Choroid plexus epithelial cell (primary cell): ENCODE measurements at regions not wholly inside any gene's neighbourhood (a gene's known extent, or its start where the extent isn't known, plus 50 kb on each side); places are given as distances from the start of the nearest gene placed in this dataset.

Experiments used
- DNase-seq: peaks from one replicate; pipeline ENCODE4 v3.0.0-alpha.2; 2010; ENCODE audit warnings: low read depth
- H3K4me3 ChIP-seq: 2 replicates; pipeline ENCODE4 v1.5.1; 2011; ENCODE audit warnings: low read depth, mild to moderate bottlenecking, control low read depth, low read length, moderate library complexity
- CTCF ChIP-seq: conservative IDR thresholded peaks from 2 replicates; pipeline ENCODE4 v1.5.1; 2011; ENCODE audit warnings: low read depth, mild to moderate bottlenecking, control low read depth, inconsistent platforms, low read length, moderate library complexity

- no peak overlapping the region for H3K4me3 ChIP-seq
- DNase-seq = no peak
- TF ChIP-seq CTCF = no peak
These were observed 470.7 kb upstream of the MKI67 start for GRCh38 chr10:128596906-128597305.

- no peak for TF ChIP-seq CTCF
- DNase-seq = no peak
- H3K4me3 ChIP-seq = no peak overlapping the region
These were observed 472.8 kb upstream of the MKI67 start for GRCh38 chr10:128599030-128599429.

- H3K4me3 ChIP-seq = no peak overlapping the region
- DNase-seq = no peak
- no peak for TF ChIP-seq CTCF
These were observed 473.3 kb upstream of the MKI67 start for GRCh38 chr10:128599538-128599937.

GRCh38 chr10:128602183-128602582 lies 476.0 kb upstream of the MKI67 start:
- no peak for DNase-seq
- H3K4me3 ChIP-seq = no peak overlapping the region
- TF ChIP-seq CTCF = no peak

GRCh38 chr10:128604025-128604424 lies 477.8 kb upstream of the MKI67 start:
- no peak for TF ChIP-seq CTCF
- DNase-seq = no peak
- no peak overlapping the region for H3K4me3 ChIP-seq

- DNase-seq = no peak
- H3K4me3 ChIP-seq = no peak overlapping the region
- no peak for TF ChIP-seq CTCF
These were observed 479.0 kb upstream of the MKI67 start for GRCh38 chr10:128605180-128605579.

- DNase-seq = no peak
These were observed 479.8 kb upstream of the MKI67 start for GRCh38 chr10:128606055-128606454.

More at GRCh38 chr10:128606055-128606454, 479.8 kb upstream of the MKI67 start:
- no peak overlapping the region for H3K4me3 ChIP-seq
- TF ChIP-seq CTCF = no peak
